Retinal pigment epithelial cell (primary cell): ENCODE measurements at regions not wholly inside any gene's neighbourhood (a gene's known extent, or its start where the extent isn't known, plus 50 kb on each side); places are given as distances from the start of the nearest gene placed in this dataset.
"Not testable (repeated sequence)": the region's sequence is repeated elsewhere in the genome, so short reads cannot be mapped to it uniquely, and the experiment has no call there.

Experiments used
- DNase-seq: peaks from one replicate; pipeline ENCODE4 v3.0.0-alpha.2; 2010; ENCODE audit warnings: low read depth
- H3K4me3 ChIP-seq: 2 replicates; pipeline ENCODE4 v1.5.1; 2011; ENCODE audit warnings: mild to moderate bottlenecking, low read length, control low read depth, moderate library complexity
- CTCF ChIP-seq: conservative IDR thresholded peaks from 2 replicates; pipeline ENCODE4 v1.5.1; 2011; ENCODE audit warnings: low read depth, low read length, control low read depth, inconsistent platforms

- DNase-seq = no peak
- H3K4me3 ChIP-seq = no peak overlapping the region
- TF ChIP-seq CTCF = no peak
Measured at GRCh38 chr4:29372971-29373370, 1347.2 kb upstream of the PCDH7 start.

GRCh38 chr4:29375716-29376115 lies 1344.5 kb upstream of the PCDH7 start:
- DNase-seq = no peak
- H3K4me3 ChIP-seq = no peak overlapping the region
- TF ChIP-seq CTCF = no peak

GRCh38 chr4:29378237-29378636 lies 1341.9 kb upstream of the PCDH7 start:
- not testable (repeated sequence) for H3K4me3 ChIP-seq, DNase-seq

GRCh38 chr4:29390921-29391320 lies 1329.2 kb upstream of the PCDH7 start:
- no peak overlapping the region for H3K4me3 ChIP-seq
- peak; percentile 2 for DNase-seq
- TF ChIP-seq CTCF = no peak

- DNase-seq = peak; percentile 57
- H3K4me3 ChIP-seq = no peak overlapping the region
- TF ChIP-seq CTCF = no peak
Measured at GRCh38 chr4:29405116-29405515, 1315.1 kb upstream of the PCDH7 start.

GRCh38 chr4:29415771-29416170 lies 1304.4 kb upstream of the PCDH7 start:
- TF ChIP-seq CTCF = no peak
- DNase-seq = no peak
- no peak overlapping the region for H3K4me3 ChIP-seq

GRCh38 chr4:29423836-29424721 lies 1296.1 kb upstream of the PCDH7 start:
- no peak overlapping the region for H3K4me3 ChIP-seq
- DNase-seq = peak; percentile 38

More at GRCh38 chr4:29423836-29424721, 1296.1 kb upstream of the PCDH7 start:
- TF ChIP-seq CTCF = no peak
